Endothelial cell of umbilical vein (primary cell): ENCODE measurements at regions not wholly inside any gene's neighbourhood (a gene's known extent, or its start where the extent isn't known, plus 50 kb on each side); places are given as distances from the start of the nearest gene placed in this dataset.

ENCODE experiments used
- CTCF ChIP-seq, 2 donors: IDR thresholded peaks; 1 replicate in 1 of 2; 2 replicates in 1 of 2; pipeline ENCODE4 v1.5.1; 2011; ENCODE audit warnings: low read length in 2 of 2, mild to moderate bottlenecking in 2 of 2, moderate library complexity in 2 of 2, control low read depth in 1 of 2, inconsistent platforms in 1 of 2, low read depth in 1 of 2; ENCODE audit not compliant: insufficient read depth in 1 of 2; ENCODE audit errors: extremely low read depth in 1 of 2
- MAX ChIP-seq: IDR thresholded peaks from 2 replicates; pipeline ENCODE4 v1.6.1; 2011; ENCODE audit not compliant: insufficient read depth, insufficient read length
- POLR2A ChIP-seq: IDR thresholded peaks from 2 replicates; pipeline ENCODE4 v1.6.1; 2012; ENCODE audit warnings: low read depth, mild to moderate bottlenecking, control low read depth, low read length
- POLR2AphosphoS5 ChIP-seq: IDR thresholded peaks from 2 replicates; pipeline ENCODE4 v1.6.1; 2012; ENCODE audit warnings: low read depth, mild to moderate bottlenecking, control low read depth, low read length, moderate library complexity; ENCODE audit not compliant: insufficient read depth

GRCh38 chr20:22232473-22232872 lies 351.9 kb downstream of the FOXA2 start:
- TF ChIP-seq CTCF (IDR thresholded peaks at IDR 0.05; ENCODE audit: extremely low read depth in 1 of 2, insufficient read depth in 1 of 2, low read depth in 1 of 2, low read length in 2 of 2), result no peak
- TF ChIP-seq POLR2AphosphoS5, result no peak
- TF ChIP-seq MAX, result no peak
- no peak for TF ChIP-seq POLR2A
